GM12892 (cell line): ENCODE measurements at regions not wholly inside any gene's neighbourhood (a gene's known extent, or its start where the extent isn't known, plus 50 kb on each side); places are given as distances from the start of the nearest gene placed in this dataset.

Experiments used
- DNase-seq: peaks from one replicate; pipeline ENCODE4 v3.0.0; 2011; ENCODE audit not compliant: insufficient read length
- FAIRE-seq: peaks from 2 replicates; lab custom pipeline; 2011; peaks lifted over from hg19 to GRCh38; lab: Jason Lieb, UNC
- POLR2A ChIP-seq: IDR thresholded peaks from 2 replicates; pipeline ENCODE4 v1.6.1; 2011; ENCODE audit warnings: low read depth, low read length, control low read depth
- POLR2AphosphoS5 ChIP-seq: IDR thresholded peaks from 2 replicates; pipeline ENCODE4 v1.6.1; 2011; ENCODE audit warnings: low read depth, low read length, control low read depth
- TAF1 ChIP-seq: IDR thresholded peaks from 2 replicates; pipeline ENCODE4 v1.6.1; 2011; ENCODE audit warnings: low read depth, mild to moderate bottlenecking, control low read depth, low read length, borderline replicate concordance

DNA sequence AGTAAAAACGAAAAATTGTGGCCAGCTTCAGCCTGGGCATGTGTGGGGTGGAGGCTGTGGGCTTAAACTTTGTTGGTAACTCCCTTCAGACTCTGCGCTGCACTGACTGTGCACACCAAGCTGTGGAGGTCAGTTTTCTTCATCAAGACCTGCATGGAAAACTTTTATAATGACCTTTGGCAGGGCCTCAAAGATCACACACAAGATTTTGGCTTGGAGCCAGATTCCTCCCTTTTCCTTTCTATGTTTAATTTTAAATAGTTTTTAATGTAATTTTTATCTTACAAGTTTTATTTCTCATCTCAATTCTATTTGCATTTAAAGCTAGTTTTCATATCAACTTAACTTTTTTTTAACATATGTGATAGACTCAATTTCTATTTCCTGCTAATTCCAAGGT, 1211.1 kb upstream of the CDH18 start:
- DNase-seq (no peak), FAIRE-seq (no peak)
- TF ChIP-seq TAF1, result no peak
- TF ChIP-seq POLR2A, result no peak

DNA sequence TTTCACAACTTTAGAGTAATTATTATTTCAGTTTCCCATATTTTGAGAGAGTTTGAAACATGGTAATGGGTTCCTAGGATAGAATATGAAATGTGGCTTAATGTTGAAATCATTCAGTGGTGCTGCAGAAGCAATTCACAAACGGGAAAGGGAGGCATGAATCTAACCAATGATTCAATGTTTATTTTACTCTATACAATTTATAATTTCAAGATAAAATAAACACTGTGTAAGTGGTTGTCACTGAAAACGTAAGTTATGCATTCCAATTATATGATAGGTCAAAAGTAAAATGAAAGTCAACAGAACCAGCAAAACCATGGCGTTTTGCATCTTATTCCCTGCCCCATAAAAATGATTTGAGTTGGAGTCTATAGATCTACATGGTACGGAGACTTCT, 1207.1 kb upstream of the CDH18 start:
- FAIRE-seq, result no peak
- no peak for DNase-seq
- TF ChIP-seq POLR2A, result no peak
- no peak for TF ChIP-seq POLR2AphosphoS5
- TF ChIP-seq TAF1, result no peak

DNA sequence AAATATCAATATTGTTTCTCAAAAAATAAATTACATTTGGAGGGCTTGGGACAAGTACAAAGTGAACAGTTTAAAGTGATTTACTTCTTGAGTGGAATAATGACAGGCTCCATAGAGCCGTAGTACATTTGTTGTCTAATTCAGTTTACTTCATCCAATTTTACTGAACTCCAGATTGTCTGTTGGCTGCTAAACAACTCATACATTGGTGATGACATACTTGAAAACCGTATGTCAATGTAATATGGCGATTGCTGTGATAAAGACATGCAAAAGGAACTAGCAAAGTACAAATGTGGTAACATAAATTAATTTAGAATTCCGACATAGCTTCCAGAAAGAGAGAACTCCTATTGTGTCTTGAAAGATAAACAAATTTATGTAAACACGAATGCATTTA, 1197.5 kb upstream of the CDH18 start:
- no peak for FAIRE-seq
- DNase-seq, result no peak
- TF ChIP-seq TAF1 (no peak), POLR2A (no peak), POLR2AphosphoS5 (no peak)

DNA sequence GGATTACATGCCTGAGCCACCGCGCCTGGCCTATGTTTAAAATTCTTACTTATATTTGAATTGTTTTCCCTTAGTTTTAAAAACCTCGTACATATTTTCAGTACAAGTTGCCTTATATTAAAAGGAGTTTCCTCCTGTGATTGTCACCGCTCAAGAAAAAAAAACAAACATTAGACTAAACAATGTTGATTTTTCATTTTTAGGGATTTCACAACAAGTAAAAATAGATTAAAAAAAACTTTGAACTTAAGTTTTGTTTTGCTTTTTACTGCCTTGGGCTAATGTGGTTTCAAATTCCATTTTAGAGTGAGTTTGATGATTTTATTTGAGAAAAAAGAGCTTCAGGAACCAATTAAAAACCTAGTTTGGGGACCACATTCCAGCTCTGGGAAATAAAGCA, 1196.6 kb upstream of the CDH18 start:
- TF ChIP-seq TAF1 (no peak), POLR2AphosphoS5 (no peak), POLR2A (no peak)
- FAIRE-seq, result no peak
- no peak for DNase-seq

DNA sequence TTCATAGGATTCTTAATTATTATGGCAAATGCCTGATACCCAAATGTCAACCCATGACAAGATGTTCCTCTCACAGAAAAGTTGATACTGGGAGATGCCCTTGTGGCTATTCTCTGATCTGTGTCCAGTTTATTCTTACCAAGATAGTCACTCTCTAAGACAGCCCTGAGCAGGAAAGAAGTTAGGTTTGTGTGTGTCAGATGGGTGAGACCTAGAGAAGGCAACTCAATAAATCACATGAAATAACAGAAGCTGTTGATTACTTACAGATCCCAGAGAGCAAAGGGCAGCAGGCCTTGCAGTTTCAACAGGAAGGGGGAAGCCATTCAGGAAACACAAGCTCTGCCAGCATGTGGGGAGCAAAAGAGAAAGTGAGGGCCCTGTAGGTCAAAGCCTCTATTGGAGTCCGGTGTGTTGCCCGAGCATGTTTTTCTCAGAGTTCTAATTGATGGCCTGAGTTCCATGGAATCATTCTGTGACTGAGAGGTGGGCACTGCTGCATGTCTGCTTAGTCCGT, 1193.7 kb upstream of the CDH18 start:
- no peak for FAIRE-seq
- DNase-seq, result no peak
- TF ChIP-seq POLR2A (no peak), POLR2AphosphoS5 (no peak), TAF1 (no peak)

DNA sequence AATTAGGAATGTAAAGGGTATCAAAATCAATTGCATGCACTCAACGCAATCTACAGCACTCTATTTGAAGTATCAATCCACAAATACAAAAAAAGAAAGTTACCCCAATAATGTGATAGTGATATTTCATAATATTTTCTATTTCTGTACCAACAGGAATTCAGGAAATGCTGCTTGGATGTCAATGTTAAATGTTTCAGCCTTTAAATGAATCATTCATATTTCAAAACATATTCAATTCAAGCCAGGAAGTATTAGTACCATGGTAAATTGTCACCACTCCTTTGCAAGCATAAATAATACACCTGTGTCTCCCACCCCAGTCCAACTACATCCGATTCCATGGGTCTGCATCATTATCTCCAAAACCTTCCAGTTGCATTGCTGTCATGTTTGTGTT, 1185.5 kb upstream of the CDH18 start:
- no peak for FAIRE-seq
- no peak for TF ChIP-seq POLR2A
- TF ChIP-seq TAF1, result no peak
- TF ChIP-seq POLR2AphosphoS5, result no peak

DNA sequence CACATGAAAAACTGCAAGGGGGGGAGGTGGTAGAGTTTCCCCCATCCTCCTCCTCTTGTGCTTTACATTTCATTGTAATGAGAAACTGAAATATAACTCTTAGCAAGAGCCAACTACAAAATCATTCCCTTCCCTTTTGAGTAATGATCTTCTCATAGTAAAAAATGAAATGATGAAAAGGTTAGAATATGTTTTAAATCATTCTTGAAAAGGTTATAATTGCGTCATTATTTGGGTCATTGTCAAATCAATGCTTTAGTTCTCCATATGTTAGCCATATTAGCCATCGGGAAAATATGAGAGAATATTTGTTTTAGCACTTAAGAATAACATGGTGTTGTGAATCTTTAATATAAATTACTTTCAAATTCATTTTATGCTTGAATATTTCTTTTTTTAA, 1185.0 kb upstream of the CDH18 start:
- DNase-seq (no peak), FAIRE-seq (no peak)
- no peak for TF ChIP-seq POLR2A
- no peak for TF ChIP-seq POLR2AphosphoS5
- no peak for TF ChIP-seq TAF1

More for the DNA sequence above, 1185.5 kb upstream of the CDH18 start:
- DNase-seq, result no peak

DNA sequence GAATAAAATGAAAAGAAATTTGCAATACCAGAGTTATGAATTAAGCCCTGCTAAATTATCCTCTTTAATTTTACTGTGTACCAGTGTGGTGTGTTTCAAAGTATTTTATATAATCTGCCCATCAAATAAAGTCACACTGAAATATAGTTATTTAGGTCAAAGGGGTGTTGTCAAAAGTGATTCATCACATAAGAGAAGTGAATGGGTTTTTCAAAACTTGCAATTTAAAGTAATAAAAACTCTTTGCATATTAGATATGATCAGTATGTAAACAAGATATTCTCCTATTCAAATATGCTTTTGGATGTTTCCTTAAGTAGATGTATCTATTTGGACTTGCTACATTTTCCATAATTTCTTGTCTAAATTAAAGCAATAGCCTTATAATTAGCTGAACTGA, 1183.0 kb upstream of the CDH18 start:
- FAIRE-seq (no peak), DNase-seq (no peak)
- TF ChIP-seq POLR2A (no peak), TAF1 (no peak), POLR2AphosphoS5 (no peak)

DNA sequence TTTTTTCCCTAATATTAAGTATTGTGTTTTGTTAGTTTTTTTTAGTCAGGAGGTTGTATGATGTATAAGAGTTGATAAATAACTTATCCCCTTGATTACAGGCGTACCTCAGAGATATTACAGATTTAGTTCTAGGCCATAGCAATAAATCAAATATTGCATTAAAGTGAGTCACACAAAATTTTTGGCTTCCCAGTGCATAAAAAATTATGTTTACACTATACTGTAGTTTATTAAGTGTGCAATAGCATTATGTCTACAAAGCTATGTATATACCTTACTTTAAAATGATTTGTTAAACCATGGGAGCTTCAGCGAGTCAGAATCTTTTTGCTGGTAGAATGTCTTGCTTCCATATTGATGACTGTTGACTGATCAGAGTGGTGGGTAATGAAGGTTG, 1180.6 kb upstream of the CDH18 start:
- TF ChIP-seq TAF1, result no peak
- TF ChIP-seq POLR2A, result no peak
- no peak for TF ChIP-seq POLR2AphosphoS5
- no peak for DNase-seq
- FAIRE-seq, result no peak

DNA sequence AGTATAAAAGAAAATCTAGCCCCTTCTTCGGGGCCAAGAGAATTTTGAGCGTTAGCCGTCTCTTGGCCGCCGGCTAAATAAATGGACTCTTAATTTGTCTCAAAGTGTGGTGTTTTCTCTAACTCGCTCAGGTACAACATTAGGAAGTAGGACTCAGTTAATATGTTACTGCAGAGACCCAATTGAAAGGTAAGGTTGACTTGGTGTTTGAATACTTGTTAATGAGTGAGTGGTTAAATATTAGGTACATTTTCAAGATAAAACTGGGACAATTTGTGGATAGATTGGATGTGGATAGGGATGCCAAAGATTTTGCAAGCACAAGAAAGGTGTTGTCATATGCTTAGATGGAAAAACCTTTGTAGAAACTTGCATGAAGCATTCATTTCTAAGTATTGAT, 1177.3 kb upstream of the CDH18 start:
- TF ChIP-seq TAF1, result no peak
- FAIRE-seq, result no peak
- DNase-seq, result no peak

DNA sequence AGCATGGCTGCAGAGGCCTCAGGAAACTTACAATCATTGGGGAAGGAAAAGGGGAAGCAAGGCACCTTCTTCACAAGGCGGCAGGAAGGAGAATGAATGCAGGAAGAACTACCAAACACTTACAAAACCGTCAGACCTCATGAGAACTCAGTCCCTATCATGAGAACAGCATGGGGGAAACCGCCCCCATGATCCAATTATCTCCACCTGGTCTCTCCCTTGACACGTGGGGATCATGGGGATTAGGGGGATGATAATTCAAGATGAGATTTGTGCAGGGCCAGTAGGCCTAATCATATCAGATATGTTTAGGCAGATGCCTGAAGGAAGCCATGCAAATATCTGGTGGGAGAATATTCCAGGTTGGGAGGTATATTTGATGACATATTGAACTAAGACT, 1176.4 kb upstream of the CDH18 start:
- TF ChIP-seq POLR2AphosphoS5 (no peak), POLR2A (no peak), TAF1 (no peak)
- FAIRE-seq (no peak), DNase-seq (no peak)

DNA sequence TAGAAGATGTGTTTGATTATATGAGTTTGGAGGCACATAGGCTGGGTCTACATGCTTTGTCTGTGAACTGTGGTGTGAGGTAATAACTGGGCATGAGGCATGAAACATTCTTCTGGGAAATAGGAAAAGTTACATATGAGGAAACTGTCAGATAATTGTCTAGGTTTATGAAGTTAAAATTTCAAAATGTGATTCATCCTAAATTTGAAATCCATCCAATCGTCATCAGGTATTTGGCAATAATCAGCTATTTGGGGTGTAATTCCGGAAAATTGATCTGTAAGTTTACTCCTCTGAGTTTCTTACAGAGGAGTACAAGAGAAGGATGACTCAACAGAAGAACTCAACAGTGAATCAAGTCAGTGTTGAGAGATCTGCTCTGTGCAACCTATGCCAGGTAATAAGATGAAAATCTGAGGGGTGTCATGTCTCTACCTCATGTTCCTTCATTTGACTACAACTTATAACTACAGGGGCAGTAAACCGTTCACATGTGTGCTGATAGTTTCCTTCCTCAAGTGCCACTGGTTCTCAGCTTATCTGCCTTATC, 1171.6 kb upstream of the CDH18 start:
- no peak for DNase-seq
- TF ChIP-seq POLR2A (no peak), POLR2AphosphoS5 (no peak), TAF1 (no peak)
- no peak for FAIRE-seq
